ENCODE measurements at regions not wholly inside any gene's neighbourhood (a gene's known extent, or its start where the extent isn't known, plus 50 kb on each side); places are given as distances from the start of the nearest gene placed in this dataset.
"Not testable (repeated sequence)": the region's sequence is repeated elsewhere in the genome, so short reads cannot be mapped to it uniquely, and the experiment has no call there.

DNA sequence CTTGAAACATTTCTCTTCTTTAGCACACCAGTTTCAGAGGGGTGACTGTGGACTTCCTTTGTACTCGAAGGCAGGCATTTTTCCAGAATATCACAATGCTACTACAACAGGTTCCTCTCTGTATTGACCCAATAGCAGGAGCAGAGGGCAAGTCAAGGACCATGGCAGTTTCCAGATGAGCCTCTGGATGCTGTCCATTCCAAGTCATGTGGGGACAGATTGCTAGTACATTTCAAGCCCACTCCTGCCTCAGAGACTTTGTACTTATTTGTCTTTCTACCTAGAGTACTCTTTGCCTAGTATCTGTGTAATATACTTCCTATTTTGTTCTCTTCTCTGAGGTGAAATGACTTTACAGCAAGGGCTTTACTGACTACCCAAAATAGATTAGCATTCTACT, 373.9 kb downstream of the PIK3C3 start:
- no peak for DNase-seq (ENCODE audit: low read depth)
- no peak overlapping the region for H3K4me3 ChIP-seq (ENCODE audit: low read depth, low read length)
- no peak for TF ChIP-seq CTCF (IDR thresholded peaks at IDR 0.05; ENCODE audit: insufficient read depth, low read length)

- H3K4me3 ChIP-seq (ENCODE audit: low read depth, low read length), result no peak overlapping the region
- peak; percentile 18 for DNase-seq (ENCODE audit: low read depth)
- TF ChIP-seq CTCF (IDR thresholded peaks at IDR 0.05; ENCODE audit: insufficient read depth, low read length), result no peak
These were observed 375.3 kb downstream of the PIK3C3 start for GRCh38 chr18:42330296-42330695.

DNA sequence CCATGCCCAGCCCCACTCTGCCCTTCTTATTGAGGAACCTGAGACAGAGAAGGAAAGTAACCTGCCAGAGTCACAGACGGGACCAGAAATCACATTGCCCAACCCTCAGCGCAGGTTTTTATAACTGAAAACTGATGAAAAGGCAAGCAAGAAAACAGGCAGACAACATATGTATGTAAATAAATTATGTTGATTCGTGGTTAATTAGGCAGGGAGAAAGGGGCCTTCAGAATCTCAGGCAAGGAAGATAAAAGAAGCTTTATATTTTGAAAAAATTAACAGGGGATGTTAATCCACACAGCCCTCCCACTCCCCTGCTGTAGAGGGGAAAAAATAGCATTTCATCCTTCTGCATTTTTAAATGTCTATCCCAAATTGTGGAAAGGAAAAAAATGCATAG, 378.5 kb downstream of the PIK3C3 start:
- H3K4me3 ChIP-seq (ENCODE audit: low read depth, low read length), result no peak overlapping the region
- no peak for DNase-seq (ENCODE audit: low read depth)
- no peak for TF ChIP-seq CTCF (IDR thresholded peaks at IDR 0.05; ENCODE audit: insufficient read depth, low read length)

DNA sequence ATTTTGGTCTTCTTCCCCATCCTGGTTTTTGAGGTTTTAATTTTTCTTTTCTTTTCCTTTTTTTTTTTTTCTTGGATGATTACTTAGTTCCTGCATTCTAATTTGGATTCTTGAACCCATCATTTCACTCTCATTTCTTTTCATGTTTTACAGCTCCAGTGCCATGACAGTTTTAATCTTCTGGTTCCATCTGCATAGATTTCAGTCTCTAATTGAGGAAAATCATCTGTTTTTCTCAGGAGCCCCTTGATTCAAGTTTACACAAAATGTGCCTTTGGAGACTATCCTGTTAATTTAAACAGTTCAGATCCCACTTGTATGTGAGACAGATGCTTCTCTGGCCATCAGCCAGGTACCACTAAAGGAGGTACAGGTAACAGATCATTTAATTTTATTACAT, 379.9 kb downstream of the PIK3C3 start:
- no peak for TF ChIP-seq CTCF (IDR thresholded peaks at IDR 0.05; ENCODE audit: insufficient read depth, low read length)
- no peak overlapping the region for H3K4me3 ChIP-seq (ENCODE audit: low read depth, low read length)
- DNase-seq (ENCODE audit: low read depth), result no peak

- DNase-seq (ENCODE audit: low read depth), result no peak
- H3K4me3 ChIP-seq (ENCODE audit: low read depth, low read length), result no peak overlapping the region
- TF ChIP-seq CTCF (IDR thresholded peaks at IDR 0.05; ENCODE audit: insufficient read depth, low read length), result no peak
These were observed 381.1 kb downstream of the PIK3C3 start for GRCh38 chr18:42336139-42336538.

GRCh38 chr18:42337337-42337736, 382.3 kb downstream of the PIK3C3 start:
- DNase-seq (ENCODE audit: low read depth); H3K4me3 ChIP-seq (ENCODE audit: low read depth, low read length): not testable (repeated sequence)

- H3K4me3 ChIP-seq (ENCODE audit: low read depth, low read length), result no peak overlapping the region
- no peak for DNase-seq (ENCODE audit: low read depth)
- no peak for TF ChIP-seq CTCF (IDR thresholded peaks at IDR 0.05; ENCODE audit: insufficient read depth, low read length)
These were observed 383.6 kb downstream of the PIK3C3 start for GRCh38 chr18:42338683-42339082.

All from fibroblast of the aortic adventitia (primary cell).